Caco-2 (cell line): ENCODE measurements at regions not wholly inside any gene's neighbourhood (a gene's known extent, or its start where the extent isn't known, plus 50 kb on each side); places are given as distances from the start of the nearest gene placed in this dataset.
"Not testable (repeated sequence)": the region's sequence is repeated elsewhere in the genome, so short reads cannot be mapped to it uniquely, and the experiment has no call there.

ENCODE experiments used
- BruUV-seq: library from RNA; stranded (reverse); fragments of 400-500 nt; replicated peaks from 2 replicates; lab custom pipeline; 2021; lab: Mats Ljungman, UMichigan
- CTCF ChIA-PET: fragments of 300-600 bp; sonication (Branson Sonifier 250); formaldehyde crosslinking; loops from one replicate; lab custom pipeline; 2022; ENCODE audit warnings: antibody characterized with exemption; lab: Charles Lee
- POLR2A ChIA-PET: fragments of 300-600 bp; sonication (Branson Sonifier 250); formaldehyde crosslinking; loops from one replicate; lab custom pipeline; 2022; ENCODE audit warnings: antibody characterized with exemption; lab: Charles Lee
- DNase-seq, 2 experiments: peaks; one replicate each; pipeline versions ENCODE4 v3.0.0 to v3.0.0-alpha.2; 2020 to 2022
- H3K27me3 ChIP-seq: replicated peaks from 2 replicates; pipeline ENCODE4 v1.6.0; 2011; ENCODE audit warnings: low read length; ENCODE audit not compliant: control insufficient read depth, insufficient read depth
- H3K36me3 ChIP-seq: 2 replicates; pipeline ENCODE4 v1.5.1; 2011; ENCODE audit warnings: low read length; ENCODE audit not compliant: control insufficient read depth, insufficient read depth
- H3K4me1 ChIP-seq: fragments of 250-450 bp; sonication (Bioruptor Pico); 2 replicates; pipeline ENCODE4 v1.5.1; 2020; ENCODE audit warnings: mild to moderate bottlenecking
- H3K4me3 ChIP-seq: 2 replicates; pipeline ENCODE4 v1.5.1; 2011; ENCODE audit warnings: low read depth, mild to moderate bottlenecking, control low read depth, low read length
- H3K9me3 ChIP-seq: fragments of 250-450 bp; sonication (Bioruptor Pico); 2 replicates; pipeline ENCODE4 v1.5.1; 2020; ENCODE audit warnings: mild to moderate bottlenecking, moderate library complexity
- H3K27ac Mint-ChIP-seq: one replicate; pipeline ENCODE4 v1.8.0; 2022; ENCODE audit warnings: mixed read lengths; ENCODE audit not compliant: unreplicated experiment
- H3K27me3 Mint-ChIP-seq: one replicate; pipeline ENCODE4 v1.8.0; 2022; ENCODE audit warnings: mixed read lengths; ENCODE audit not compliant: insufficient read depth, unreplicated experiment
- H3K36me3 Mint-ChIP-seq: one replicate; pipeline ENCODE4 v1.8.0; 2022; ENCODE audit warnings: mild to moderate bottlenecking, mixed read lengths; ENCODE audit not compliant: insufficient read depth, unreplicated experiment
- H3K4me1 Mint-ChIP-seq: one replicate; pipeline ENCODE4 v1.8.0; 2022; ENCODE audit warnings: low read depth, mixed read lengths; ENCODE audit not compliant: unreplicated experiment
- H3K4me3 Mint-ChIP-seq: one replicate; pipeline ENCODE4 v1.8.0; 2022; ENCODE audit warnings: mild to moderate bottlenecking, moderate library complexity, mixed read lengths; ENCODE audit not compliant: unreplicated experiment
- H3K9me3 Mint-ChIP-seq: one replicate; pipeline ENCODE4 v1.8.0; 2022; ENCODE audit warnings: mixed read lengths; ENCODE audit not compliant: unreplicated experiment
- CTCF ChIP-seq, 2 experiments: fragments of 200-600 bp in 1 of 2; IDR thresholded peaks; 1 replicate in 1 of 2; 2 replicates in 1 of 2; pipeline versions ENCODE4 v1.5.1 to v1.8.0; 2011 to 2022; ENCODE audit warnings: antibody characterized with exemption in 1 of 2, control low read depth in 1 of 2, inconsistent platforms in 1 of 2, low read depth in 1 of 2, low read length in 1 of 2, mild to moderate bottlenecking in 1 of 2, moderate library complexity in 1 of 2; ENCODE audit not compliant: insufficient read depth in 1 of 2, severe bottlenecking in 1 of 2, unreplicated experiment in 1 of 2
- intact Hi-C: fragments of 100-400 bp; cut with micrococcal nuclease; formaldehyde crosslinking; loops from one replicate; pipeline ENCODE4 v1.10.0; 2022; ENCODE audit not compliant: unreplicated experiment

- Histone ChIP-seq H3K4me1 (no peaks in the 10 kb centered on the region), H3K36me3 (no peaks in the 10 kb centered on the region), H3K27me3 (no peaks in the 10 kb centered on the region), H3K4me3 (no peak overlapping the region), H3K9me3 (no peaks in the 10 kb centered on the region)
- no peaks in the 10 kb centered on the region for H3K36me3 Mint-ChIP-seq
- H3K4me1 Mint-ChIP-seq: no peaks in the 10 kb centered on the region
- H3K9me3 Mint-ChIP-seq: no peaks in the 10 kb centered on the region
- no peak overlapping the region for H3K4me3 Mint-ChIP-seq
- no peak for TF ChIP-seq CTCF (IDR thresholded peaks at IDR 0.05; ENCODE audit: insufficient read depth in 1 of 2, low read depth in 1 of 2, low read length in 1 of 2, severe bottlenecking in 1 of 2, unreplicated experiment in 1 of 2)
- H3K27ac Mint-ChIP-seq: no peak overlapping the region
- intact Hi-C loops: no loop called here
- CTCF ChIA-PET: no interaction called here
- BruUV-seq: no TSS peak
- POLR2A ChIA-PET: no interaction called here
- DNase-seq: no peak
- H3K27me3 Mint-ChIP-seq: no peaks in the 10 kb centered on the region
These were observed 425.6 kb upstream of the MEF2C start for GRCh38 chr5:89308606-89309040.

GRCh38 chr5:89307972-89308371 is 425.0 kb upstream of the MEF2C start:
- Histone ChIP-seq H3K4me3 (no peak overlapping the region), H3K27me3 (no peaks in the 10 kb centered on the region), H3K9me3 (no peaks in the 10 kb centered on the region), H3K4me1 (no peaks in the 10 kb centered on the region), H3K36me3 (no peaks in the 10 kb centered on the region)
- Mint-ChIP-seq H3K4me1 (no peaks in the 10 kb centered on the region), H3K27ac (no peak overlapping the region), H3K9me3 (no peaks in the 10 kb centered on the region), H3K36me3 (no peaks in the 10 kb centered on the region), H3K4me3 (no peak overlapping the region), H3K27me3 (no peaks in the 10 kb centered on the region)
- ChIA-PET CTCF (no interaction called here), POLR2A (no interaction called here)
- TF ChIP-seq CTCF (IDR thresholded peaks at IDR 0.05; ENCODE audit: insufficient read depth in 1 of 2, low read depth in 1 of 2, low read length in 1 of 2, severe bottlenecking in 1 of 2, unreplicated experiment in 1 of 2): no peak
- no peak for DNase-seq
- intact Hi-C loops: no loop called here
- no TSS peak for BruUV-seq

- H3K4me1 ChIP-seq, H3K36me3 Mint-ChIP-seq, H3K27me3 Mint-ChIP-seq, H3K4me1 Mint-ChIP-seq, H3K9me3 Mint-ChIP-seq, H3K36me3 ChIP-seq, H3K9me3 ChIP-seq, intact Hi-C loops, H3K27me3 ChIP-seq, H3K4me3 ChIP-seq, CTCF ChIA-PET, H3K4me3 Mint-ChIP-seq, BruUV-seq, H3K27ac Mint-ChIP-seq, DNase-seq, POLR2A ChIA-PET: not testable (repeated sequence)
These were observed 424.2 kb upstream of the MEF2C start for GRCh38 chr5:89307141-89307540.

GRCh38 chr5:89303033-89303480 is 420.1 kb upstream of the MEF2C start:
- Mint-ChIP-seq H3K4me3 (no peak overlapping the region), H3K27me3 (peaks cover 2% of the 10 kb centered on the region), H3K27ac (no peak overlapping the region), H3K9me3 (no peaks in the 10 kb centered on the region), H3K36me3 (no peaks in the 10 kb centered on the region), H3K4me1 (no peaks in the 10 kb centered on the region)
- TF ChIP-seq CTCF (IDR thresholded peaks at IDR 0.05; ENCODE audit: insufficient read depth in 1 of 2, low read depth in 1 of 2, low read length in 1 of 2, severe bottlenecking in 1 of 2, unreplicated experiment in 1 of 2): no peak
- intact Hi-C loops: no loop called here
- Histone ChIP-seq H3K27me3 (no peaks in the 10 kb centered on the region), H3K36me3 (no peaks in the 10 kb centered on the region), H3K4me1 (no peaks in the 10 kb centered on the region), H3K4me3 (no peak overlapping the region), H3K9me3 (no peaks in the 10 kb centered on the region)
- POLR2A ChIA-PET: no interaction called here
- DNase-seq: no peak
- CTCF ChIA-PET: no interaction called here
- BruUV-seq: no TSS peak
